Mesenchymal stem cell (in vitro differentiated cells and primary cell): ENCODE measurements at regions not wholly inside any gene's neighbourhood (a gene's known extent, or its start where the extent isn't known, plus 50 kb on each side); places are given as distances from the start of the nearest gene placed in this dataset.

Source experiments
- DNase-seq: peaks from one replicate; pipeline ENCODE4 v3.0.0-alpha.2; 2013
- H2AFZ ChIP-seq: one replicate; pipeline ENCODE4 v1.6.1; 2013; ENCODE audit warnings: low read depth, mild to moderate bottlenecking, control low read depth, inconsistent platforms, low read length, moderate library complexity
- H2AK5ac ChIP-seq: 2 replicates; pipeline ENCODE4 v1.6.1; 2013; ENCODE audit warnings: low read length, moderate library complexity, mild to moderate bottlenecking, inconsistent platforms; ENCODE audit not compliant: severe bottlenecking
- H2BK120ac ChIP-seq: one replicate; pipeline ENCODE4 v1.6.1; 2013; ENCODE audit warnings: low read depth, mild to moderate bottlenecking, inconsistent platforms, low read length, moderate library complexity
- H2BK12ac ChIP-seq, 2 experiments: one replicate each; pipeline ENCODE4 v1.6.1; 2013; ENCODE audit warnings: inconsistent platforms in 2 of 2, low read length in 2 of 2, mild to moderate bottlenecking in 2 of 2, moderate library complexity in 2 of 2, control low read depth in 1 of 2
- H2BK15ac ChIP-seq: one replicate; pipeline ENCODE4 v1.6.1; 2013; ENCODE audit warnings: mild to moderate bottlenecking, low read depth, inconsistent platforms; ENCODE audit not compliant: poor library complexity, severe bottlenecking
- H2BK5ac ChIP-seq: 2 replicates; pipeline ENCODE4 v1.6.1; 2013; ENCODE audit warnings: low read depth, mild to moderate bottlenecking, low read length, control low read depth, inconsistent platforms; ENCODE audit not compliant: poor library complexity, severe bottlenecking
- H3K14ac ChIP-seq, 2 experiments: one replicate each; pipeline ENCODE4 v1.6.1; 2013; ENCODE audit warnings: inconsistent platforms in 2 of 2, low read length in 2 of 2, control low read depth in 1 of 2, mild to moderate bottlenecking in 1 of 2, moderate library complexity in 1 of 2
- H3K18ac ChIP-seq, 2 experiments: one replicate each; pipeline ENCODE4 v1.6.1; 2013; ENCODE audit warnings: inconsistent platforms in 2 of 2, low read length in 2 of 2, control low read depth in 1 of 2, low read depth in 1 of 2, mild to moderate bottlenecking in 1 of 2
- H3K23ac ChIP-seq, 2 experiments: one replicate each; pipeline ENCODE4 v1.6.1; 2013; ENCODE audit warnings: inconsistent platforms in 2 of 2, low read length in 2 of 2, mild to moderate bottlenecking in 2 of 2, moderate library complexity in 2 of 2, control low read depth in 1 of 2
- H3K27ac ChIP-seq: 2 replicates; pipeline ENCODE4 v1.5.1; 2013; ENCODE audit warnings: mild to moderate bottlenecking, moderate library complexity, low read length, control low read depth, inconsistent platforms; ENCODE audit not compliant: poor library complexity, severe bottlenecking
- H3K27me3 ChIP-seq, 2 experiments: 2 replicates each; pipeline versions ENCODE4 v1.6.1 to v1.7.0; 2013; ENCODE audit warnings: low read length in 2 of 2, mild to moderate bottlenecking in 2 of 2, moderate library complexity in 2 of 2, control low read depth in 1 of 2, inconsistent platforms in 1 of 2; ENCODE audit not compliant: control insufficient read depth in 1 of 2, insufficient read depth in 1 of 2
- H3K36me3 ChIP-seq, 2 experiments: 2 replicates each; pipeline versions ENCODE4 v1.6.1 to v1.7.0; 2013; ENCODE audit warnings: low read length in 2 of 2, control low read depth in 1 of 2, inconsistent platforms in 1 of 2, low read depth in 1 of 2, mild to moderate bottlenecking in 1 of 2; ENCODE audit not compliant: insufficient read depth in 2 of 2, control insufficient read depth in 1 of 2
- H3K4ac ChIP-seq, 2 experiments: one replicate each; pipeline ENCODE4 v1.6.1; 2013; ENCODE audit warnings: inconsistent platforms in 2 of 2, low read length in 2 of 2, mild to moderate bottlenecking in 2 of 2, moderate library complexity in 2 of 2, control low read depth in 1 of 2, low read depth in 1 of 2
- H3K4me1 ChIP-seq: 2 replicates; pipeline ENCODE4 v1.6.1; 2013; ENCODE audit warnings: low read depth, low read length, control low read depth; ENCODE audit not compliant: control insufficient read depth, insufficient read depth
- H3K4me2 ChIP-seq: 2 replicates; pipeline ENCODE4 v1.6.1; 2013; ENCODE audit warnings: low read length, mild to moderate bottlenecking, inconsistent platforms; ENCODE audit not compliant: poor library complexity, severe bottlenecking
- H3K4me3 ChIP-seq, 2 experiments: 2 replicates each; pipeline versions ENCODE4 v1.5.1 to v1.7.0; 2013; ENCODE audit warnings: low read length in 2 of 2, mild to moderate bottlenecking in 2 of 2, control low read depth in 1 of 2, low read depth in 1 of 2; ENCODE audit not compliant: insufficient read depth in 1 of 2
- H3K79me1 ChIP-seq: replicated peaks from 2 replicates; pipeline ENCODE4 v1.6.1; 2013; ENCODE audit warnings: mild to moderate bottlenecking, control low read depth, low read length, inconsistent platforms; ENCODE audit not compliant: poor library complexity, severe bottlenecking
- H3K9ac ChIP-seq: 2 replicates; pipeline ENCODE4 v1.7.0; 2013; ENCODE audit warnings: mild to moderate bottlenecking, low read length, moderate library complexity
- H3K9me3 ChIP-seq: 2 replicates; pipeline ENCODE4 v1.7.0; 2013; ENCODE audit warnings: mild to moderate bottlenecking, low read length; ENCODE audit not compliant: control insufficient read depth
- H4K8ac ChIP-seq: one replicate; pipeline ENCODE4 v1.6.1; 2013; ENCODE audit warnings: inconsistent platforms, mild to moderate bottlenecking, low read length, moderate library complexity
- H4K91ac ChIP-seq: one replicate; pipeline ENCODE4 v1.6.1; 2013; ENCODE audit warnings: mild to moderate bottlenecking, low read length, inconsistent platforms
- WGBS: methylation state at CpG from one replicate; pipeline ENCODE4 v1.1.7; 2013; ENCODE audit warnings: mixed read lengths; 5-methylcytosine and 5-hydroxymethylcytosine counted together

DNA sequence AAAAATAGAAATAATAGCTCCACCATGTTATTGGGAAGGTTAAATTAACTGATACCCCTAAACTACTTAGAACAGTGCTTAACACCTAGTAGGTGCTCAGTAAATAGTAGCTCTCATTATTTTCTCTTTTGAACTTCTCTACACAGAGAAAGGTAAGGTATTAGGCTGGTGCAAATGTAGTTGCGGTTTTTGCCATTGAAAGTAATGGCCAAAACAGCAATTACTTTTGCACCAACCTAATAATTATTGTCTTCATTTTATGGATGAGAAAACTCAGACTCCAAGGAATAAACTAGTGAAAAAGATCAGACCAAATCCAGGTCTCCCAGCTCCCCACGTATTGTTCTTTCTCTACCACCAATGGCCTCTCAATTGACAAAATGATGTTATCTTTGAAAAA is 157.2 kb upstream of the TMPO start:
- no peak overlapping the region for H2BK15ac ChIP-seq
- peaks cover 28 to 39% of the 10 kb centered on the region in 2 experiments for H3K27me3 ChIP-seq
- no peak overlapping the region for H3K14ac ChIP-seq
- no peak overlapping the region for H3K4me2 ChIP-seq
- no peak overlapping the region for H4K8ac ChIP-seq
- no peak overlapping the region for H3K4ac ChIP-seq
- no peak overlapping the region for H2AK5ac ChIP-seq
- H3K36me3 ChIP-seq, result no peaks in the 10 kb centered on the region
- WGBS, result no CpG with 5 or more reads among the region's 2 CpGs
- no peaks in the 10 kb centered on the region for H3K79me1 ChIP-seq
- no peak overlapping the region for H2BK5ac ChIP-seq
- no peak overlapping the region for H3K18ac ChIP-seq
- no peak overlapping the region for H4K91ac ChIP-seq
- H3K4me1 ChIP-seq, result no peaks in the 10 kb centered on the region
- H3K4me3 ChIP-seq, result no peak overlapping the region
- DNase-seq, result no peak
- H2AFZ ChIP-seq, result no peak overlapping the region
- no peak overlapping the region for H2BK12ac ChIP-seq
- no peak overlapping the region for H3K27ac ChIP-seq
- H3K9ac ChIP-seq, result no peak overlapping the region
- no peak overlapping the region for H3K23ac ChIP-seq
- no peaks in the 10 kb centered on the region for H3K9me3 ChIP-seq
- no peak overlapping the region for H2BK120ac ChIP-seq

DNA sequence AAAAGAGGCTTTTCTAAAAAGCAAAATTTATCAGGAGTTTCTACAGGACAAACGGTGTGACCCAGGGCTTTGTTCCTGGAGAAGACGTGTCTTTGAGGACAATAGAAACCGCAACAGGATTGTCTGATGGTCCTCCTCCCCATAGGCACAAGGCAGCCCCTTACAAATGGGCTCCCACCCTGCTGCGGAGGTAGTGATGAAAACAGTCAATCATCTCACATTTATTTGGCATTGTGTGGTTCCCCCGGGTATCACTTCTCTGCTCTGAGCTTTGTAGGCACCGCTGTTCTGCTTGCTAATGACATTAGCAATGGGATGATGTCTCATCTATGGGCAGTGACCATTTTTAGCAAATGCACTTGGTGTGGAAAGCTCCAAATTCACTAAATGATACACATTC is 155.5 kb upstream of the TMPO start:
- H3K4me2 ChIP-seq, result no peak overlapping the region
- no peak overlapping the region for H2BK15ac ChIP-seq
- peaks cover 40 to 56% of the 10 kb centered on the region in 2 experiments for H3K27me3 ChIP-seq
- H2BK120ac ChIP-seq, result no peak overlapping the region
- no peak overlapping the region for H3K14ac ChIP-seq
- H2BK12ac ChIP-seq, result no peak overlapping the region
- peaks cover 3% of the 10 kb centered on the region for H3K9me3 ChIP-seq
- no peaks in the 10 kb centered on the region for H3K4me1 ChIP-seq
- no peaks in the 10 kb centered on the region for H3K79me1 ChIP-seq
- no peak for DNase-seq
- H3K27ac ChIP-seq, result no peak overlapping the region
- WGBS, result 90% methylated on average over 5 of the region's 6 CpGs
- H2AK5ac ChIP-seq, result no peak overlapping the region
- H3K18ac ChIP-seq, result no peak overlapping the region
- H4K91ac ChIP-seq, result no peak overlapping the region
- H3K4me3 ChIP-seq, result no peak overlapping the region
- no peak overlapping the region for H2AFZ ChIP-seq
- no peak overlapping the region for H2BK5ac ChIP-seq
- no peaks in the 10 kb centered on the region for H3K36me3 ChIP-seq
- no peak overlapping the region for H4K8ac ChIP-seq
- H3K9ac ChIP-seq, result no peak overlapping the region
- H3K4ac ChIP-seq, result no peak overlapping the region
- no peak overlapping the region for H3K23ac ChIP-seq

DNA sequence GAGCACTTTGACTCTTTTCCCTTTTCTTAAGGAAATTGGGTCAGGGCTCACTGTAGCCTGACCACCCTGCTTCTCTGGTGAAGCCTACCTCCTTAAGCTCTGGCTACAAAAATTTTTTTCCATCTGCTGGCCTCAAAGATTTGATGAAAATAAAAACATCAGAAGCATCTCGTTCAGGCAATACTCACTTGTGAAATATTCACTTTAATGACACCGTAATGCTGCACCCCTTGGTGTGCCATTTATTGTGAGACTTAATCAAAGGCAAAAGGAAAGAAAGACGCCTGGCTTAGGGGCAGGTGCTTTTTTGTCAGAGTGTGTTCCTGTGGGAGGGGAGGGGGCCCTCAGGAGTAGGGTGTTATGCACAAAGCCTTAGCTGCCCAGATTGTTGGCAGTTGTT is 155.0 kb upstream of the TMPO start:
- H2BK15ac ChIP-seq, result no peak overlapping the region
- H3K4ac ChIP-seq, result no peak overlapping the region
- H3K4me2 ChIP-seq, result no peak overlapping the region
- no peak overlapping the region for H2BK5ac ChIP-seq
- no peak overlapping the region for H4K8ac ChIP-seq
- H3K23ac ChIP-seq, result no peak overlapping the region
- H3K79me1 ChIP-seq, result no peaks in the 10 kb centered on the region
- no peak overlapping the region for H3K4me3 ChIP-seq
- no peak overlapping the region for H2AK5ac ChIP-seq
- no peak overlapping the region for H2BK120ac ChIP-seq
- H4K91ac ChIP-seq, result no peak overlapping the region
- H2AFZ ChIP-seq, result no peak overlapping the region
- peaks cover 3% of the 10 kb centered on the region for H3K9me3 ChIP-seq
- H2BK12ac ChIP-seq, result no peak overlapping the region
- no peak overlapping the region for H3K14ac ChIP-seq
- H3K27me3 ChIP-seq, result peaks cover 40 to 61% of the 10 kb centered on the region in 2 experiments
- no peak overlapping the region for H3K9ac ChIP-seq
- H3K27ac ChIP-seq, result no peak overlapping the region
- 82% methylated on average over 3 of the region's 3 CpGs for WGBS
- no peaks in the 10 kb centered on the region for H3K36me3 ChIP-seq
- H3K4me1 ChIP-seq, result no peaks in the 10 kb centered on the region
- no peak overlapping the region for H3K18ac ChIP-seq
- DNase-seq, result no peak

DNA sequence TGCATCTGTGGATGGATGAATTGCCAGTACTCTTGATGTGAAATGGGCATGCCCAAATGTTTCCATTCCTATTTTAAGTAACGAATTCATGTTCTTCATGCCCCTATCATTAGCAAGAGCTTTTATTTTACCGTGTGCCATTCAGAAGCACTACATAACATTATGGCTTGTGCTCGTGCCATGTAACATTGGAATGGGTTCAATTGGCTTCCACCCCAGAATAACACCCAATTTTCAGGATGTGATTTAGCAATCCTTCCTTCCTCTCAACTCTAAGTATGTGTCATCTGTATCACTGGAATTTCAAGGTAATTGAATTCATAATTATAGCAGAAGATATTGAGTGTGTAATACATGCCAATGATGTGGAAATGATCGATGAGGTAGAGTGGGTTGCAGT is 145.8 kb upstream of the TMPO start:
- no peak overlapping the region for H3K4me2 ChIP-seq
- H3K14ac ChIP-seq, result no peak overlapping the region
- H3K9ac ChIP-seq, result no peak overlapping the region
- no peaks in the 10 kb centered on the region for H3K4me1 ChIP-seq
- no peak for DNase-seq
- 85% methylated on average over 3 of the region's 4 CpGs for WGBS
- no peak overlapping the region for H4K8ac ChIP-seq
- no peak overlapping the region for H2BK120ac ChIP-seq
- no peaks in the 10 kb centered on the region for H3K36me3 ChIP-seq
- H3K27me3 ChIP-seq, result peaks cover 8 to 27% of the 10 kb centered on the region in 2 experiments
- H3K9me3 ChIP-seq, result no peaks in the 10 kb centered on the region
- no peak overlapping the region for H3K23ac ChIP-seq
- no peaks in the 10 kb centered on the region for H3K79me1 ChIP-seq
- no peak overlapping the region for H2AFZ ChIP-seq
- no peak overlapping the region for H3K4ac ChIP-seq
- H2BK5ac ChIP-seq, result no peak overlapping the region
- no peak overlapping the region for H3K18ac ChIP-seq
- no peak overlapping the region for H2AK5ac ChIP-seq
- H2BK15ac ChIP-seq, result no peak overlapping the region
- H4K91ac ChIP-seq, result no peak overlapping the region
- no peak overlapping the region for H2BK12ac ChIP-seq
- no peak overlapping the region for H3K4me3 ChIP-seq
- H3K27ac ChIP-seq, result no peak overlapping the region
